ENCODE measurements at regions not wholly inside any gene's neighbourhood (a gene's known extent, or its start where the extent isn't known, plus 50 kb on each side); places are given as distances from the start of the nearest gene placed in this dataset.

DNA sequence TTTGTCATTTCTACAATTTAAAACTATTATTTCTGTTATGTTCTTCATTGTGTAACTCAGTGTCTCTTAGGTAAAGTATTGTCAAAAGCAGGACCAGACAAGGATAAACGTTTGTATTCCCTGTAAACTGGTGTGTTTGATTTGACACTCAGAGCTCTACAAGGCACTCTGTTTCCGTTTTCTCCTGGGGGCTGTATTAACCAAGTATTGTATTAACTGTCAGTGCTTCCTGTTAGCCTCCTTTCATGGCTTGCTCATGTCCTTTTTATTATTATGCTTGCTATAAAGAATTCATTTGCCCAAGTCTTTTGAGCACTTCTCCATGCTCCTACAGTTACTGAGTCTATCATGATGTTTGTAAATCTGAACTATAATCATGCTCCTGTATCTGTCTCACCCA lies 323.7 kb downstream of the LPIN1 start:
- TF ChIP-seq, protein P1, sequence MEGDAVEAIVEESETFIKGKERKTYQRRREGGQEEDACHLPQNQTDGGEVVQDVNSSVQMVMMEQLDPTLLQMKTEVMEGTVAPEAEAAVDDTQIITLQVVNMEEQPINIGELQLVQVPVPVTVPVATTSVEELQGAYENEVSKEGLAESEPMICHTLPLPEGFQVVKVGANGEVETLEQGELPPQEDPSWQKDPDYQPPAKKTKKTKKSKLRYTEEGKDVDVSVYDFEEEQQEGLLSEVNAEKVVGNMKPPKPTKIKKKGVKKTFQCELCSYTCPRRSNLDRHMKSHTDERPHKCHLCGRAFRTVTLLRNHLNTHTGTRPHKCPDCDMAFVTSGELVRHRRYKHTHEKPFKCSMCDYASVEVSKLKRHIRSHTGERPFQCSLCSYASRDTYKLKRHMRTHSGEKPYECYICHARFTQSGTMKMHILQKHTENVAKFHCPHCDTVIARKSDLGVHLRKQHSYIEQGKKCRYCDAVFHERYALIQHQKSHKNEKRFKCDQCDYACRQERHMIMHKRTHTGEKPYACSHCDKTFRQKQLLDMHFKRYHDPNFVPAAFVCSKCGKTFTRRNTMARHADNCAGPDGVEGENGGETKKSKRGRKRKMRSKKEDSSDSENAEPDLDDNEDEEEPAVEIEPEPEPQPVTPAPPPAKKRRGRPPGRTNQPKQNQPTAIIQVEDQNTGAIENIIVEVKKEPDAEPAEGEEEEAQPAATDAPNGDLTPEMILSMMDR (optimal IDR thresholded peaks at IDR 0.05 in 1 of 3, IDR thresholded peaks at IDR 0.05 in 1 of 3, conservative IDR thresholded peaks at IDR 0.05 in 1 of 3; ENCODE audit: extremely low read depth in 1 of 3, insufficient read depth in 2 of 3, low read length in 3 of 3) = no peak
- TF ChIP-seq EZH2 (IDR thresholded peaks at IDR 0.05; ENCODE audit: low read length) = no peak
